Gastroesophageal sphincter (tissue), 3 donors: ENCODE measurements at regions not wholly inside any gene's neighbourhood (a gene's known extent, or its start where the extent isn't known, plus 50 kb on each side); places are given as distances from the start of the nearest gene placed in this dataset.

ENCODE experiments used
- EP300 ChIP-seq: sonication (generic); formaldehyde crosslinking; IDR thresholded peaks from one replicate; pipeline ENCODE4 v1.6.1; 2017; ENCODE audit warnings: antibody characterized with exemption, mild to moderate bottlenecking
- POLR2A ChIP-seq, 2 donors: fragments of 450-650 bp; IDR thresholded peaks; one replicate each; pipeline ENCODE4 v1.6.1; 2017; ENCODE audit warnings: antibody characterized with exemption in 2 of 2, mild to moderate bottlenecking in 2 of 2, moderate library complexity in 1 of 2
- TF ChIP-seq, protein P1 (sequence below), 4 experiments: fragments of 200-600 bp in 2 of 4; fragments of 450-650 bp in 2 of 4; sonication (generic) in 1 of 4; IDR thresholded peaks; one replicate each; pipeline ENCODE4 v1.5.1; 2017 to 2019; ENCODE audit warnings: antibody characterized with exemption in 4 of 4, mild to moderate bottlenecking in 2 of 4, moderate library complexity in 2 of 4

GRCh38 chr2:16746833-16747232, 81.2 kb upstream of the CYRIA start:
- TF ChIP-seq, protein P1, sequence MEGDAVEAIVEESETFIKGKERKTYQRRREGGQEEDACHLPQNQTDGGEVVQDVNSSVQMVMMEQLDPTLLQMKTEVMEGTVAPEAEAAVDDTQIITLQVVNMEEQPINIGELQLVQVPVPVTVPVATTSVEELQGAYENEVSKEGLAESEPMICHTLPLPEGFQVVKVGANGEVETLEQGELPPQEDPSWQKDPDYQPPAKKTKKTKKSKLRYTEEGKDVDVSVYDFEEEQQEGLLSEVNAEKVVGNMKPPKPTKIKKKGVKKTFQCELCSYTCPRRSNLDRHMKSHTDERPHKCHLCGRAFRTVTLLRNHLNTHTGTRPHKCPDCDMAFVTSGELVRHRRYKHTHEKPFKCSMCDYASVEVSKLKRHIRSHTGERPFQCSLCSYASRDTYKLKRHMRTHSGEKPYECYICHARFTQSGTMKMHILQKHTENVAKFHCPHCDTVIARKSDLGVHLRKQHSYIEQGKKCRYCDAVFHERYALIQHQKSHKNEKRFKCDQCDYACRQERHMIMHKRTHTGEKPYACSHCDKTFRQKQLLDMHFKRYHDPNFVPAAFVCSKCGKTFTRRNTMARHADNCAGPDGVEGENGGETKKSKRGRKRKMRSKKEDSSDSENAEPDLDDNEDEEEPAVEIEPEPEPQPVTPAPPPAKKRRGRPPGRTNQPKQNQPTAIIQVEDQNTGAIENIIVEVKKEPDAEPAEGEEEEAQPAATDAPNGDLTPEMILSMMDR (IDR thresholded peaks at IDR 0.05) = no peak
- no peak for TF ChIP-seq POLR2A (IDR thresholded peaks at IDR 0.05)
- TF ChIP-seq EP300 = no peak
